Caco-2 (cell line): ENCODE measurements at regions not wholly inside any gene's neighbourhood (a gene's known extent, or its start where the extent isn't known, plus 50 kb on each side); places are given as distances from the start of the nearest gene placed in this dataset.
A peak's percentile ranks its signal among the peaks of the same experiment; 100 is the strongest.

Experiments used
- BruUV-seq: library from RNA; stranded (reverse); fragments of 400-500 nt; replicated peaks from 2 replicates; lab custom pipeline; 2021; lab: Mats Ljungman, UMichigan
- CTCF ChIA-PET: fragments of 300-600 bp; sonication (Branson Sonifier 250); formaldehyde crosslinking; loops from one replicate; lab custom pipeline; 2022; ENCODE audit warnings: antibody characterized with exemption; lab: Charles Lee
- POLR2A ChIA-PET: fragments of 300-600 bp; sonication (Branson Sonifier 250); formaldehyde crosslinking; loops from one replicate; lab custom pipeline; 2022; ENCODE audit warnings: antibody characterized with exemption; lab: Charles Lee
- DNase-seq, 2 experiments: peaks; one replicate each; pipeline versions ENCODE4 v3.0.0 to v3.0.0-alpha.2; 2020 to 2022
- H3K27me3 ChIP-seq: replicated peaks from 2 replicates; pipeline ENCODE4 v1.6.0; 2011; ENCODE audit warnings: low read length; ENCODE audit not compliant: control insufficient read depth, insufficient read depth
- H3K36me3 ChIP-seq: 2 replicates; pipeline ENCODE4 v1.5.1; 2011; ENCODE audit warnings: low read length; ENCODE audit not compliant: control insufficient read depth, insufficient read depth
- H3K4me1 ChIP-seq: fragments of 250-450 bp; sonication (Bioruptor Pico); 2 replicates; pipeline ENCODE4 v1.5.1; 2020; ENCODE audit warnings: mild to moderate bottlenecking
- H3K4me3 ChIP-seq: 2 replicates; pipeline ENCODE4 v1.5.1; 2011; ENCODE audit warnings: low read depth, mild to moderate bottlenecking, control low read depth, low read length
- H3K9me3 ChIP-seq: fragments of 250-450 bp; sonication (Bioruptor Pico); 2 replicates; pipeline ENCODE4 v1.5.1; 2020; ENCODE audit warnings: mild to moderate bottlenecking, moderate library complexity
- H3K27ac Mint-ChIP-seq: one replicate; pipeline ENCODE4 v1.8.0; 2022; ENCODE audit warnings: mixed read lengths; ENCODE audit not compliant: unreplicated experiment
- H3K27me3 Mint-ChIP-seq: one replicate; pipeline ENCODE4 v1.8.0; 2022; ENCODE audit warnings: mixed read lengths; ENCODE audit not compliant: insufficient read depth, unreplicated experiment
- H3K36me3 Mint-ChIP-seq: one replicate; pipeline ENCODE4 v1.8.0; 2022; ENCODE audit warnings: mild to moderate bottlenecking, mixed read lengths; ENCODE audit not compliant: insufficient read depth, unreplicated experiment
- H3K4me1 Mint-ChIP-seq: one replicate; pipeline ENCODE4 v1.8.0; 2022; ENCODE audit warnings: low read depth, mixed read lengths; ENCODE audit not compliant: unreplicated experiment
- H3K4me3 Mint-ChIP-seq: one replicate; pipeline ENCODE4 v1.8.0; 2022; ENCODE audit warnings: mild to moderate bottlenecking, moderate library complexity, mixed read lengths; ENCODE audit not compliant: unreplicated experiment
- H3K9me3 Mint-ChIP-seq: one replicate; pipeline ENCODE4 v1.8.0; 2022; ENCODE audit warnings: mixed read lengths; ENCODE audit not compliant: unreplicated experiment
- CTCF ChIP-seq, 2 experiments: fragments of 200-600 bp in 1 of 2; IDR thresholded peaks; 1 replicate in 1 of 2; 2 replicates in 1 of 2; pipeline versions ENCODE4 v1.5.1 to v1.8.0; 2011 to 2022; ENCODE audit warnings: antibody characterized with exemption in 1 of 2, control low read depth in 1 of 2, inconsistent platforms in 1 of 2, low read depth in 1 of 2, low read length in 1 of 2, mild to moderate bottlenecking in 1 of 2, moderate library complexity in 1 of 2; ENCODE audit not compliant: insufficient read depth in 1 of 2, severe bottlenecking in 1 of 2, unreplicated experiment in 1 of 2
- intact Hi-C: fragments of 100-400 bp; cut with micrococcal nuclease; formaldehyde crosslinking; loops from one replicate; pipeline ENCODE4 v1.10.0; 2022; ENCODE audit not compliant: unreplicated experiment

DNA sequence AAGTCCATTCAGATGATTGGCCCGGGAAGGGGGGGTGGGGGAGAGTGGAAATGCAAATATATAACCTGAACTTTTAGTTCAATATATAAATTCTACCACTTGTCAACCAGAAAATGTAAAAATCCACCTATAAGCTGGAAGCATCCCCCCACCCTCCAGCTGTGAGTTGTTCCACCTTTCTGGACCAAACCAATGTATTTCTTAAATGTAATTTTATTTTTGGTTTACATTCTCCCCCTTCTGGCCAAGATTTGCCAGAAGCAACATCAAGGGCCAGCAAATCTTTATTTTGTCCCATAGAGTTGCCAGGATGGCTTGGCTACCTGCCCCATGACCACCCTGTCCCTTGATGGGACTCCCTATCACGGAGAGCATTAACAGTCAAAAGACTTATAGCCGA, 545.7 kb downstream of the TBL1XR1 start:
- Mint-ChIP-seq H3K9me3 (no peaks in the 10 kb centered on the region), H3K27ac (no peak overlapping the region), H3K4me3 (no peak overlapping the region), H3K36me3 (no peaks in the 10 kb centered on the region), H3K27me3 (no peaks in the 10 kb centered on the region), H3K4me1 (no peaks in the 10 kb centered on the region)
- Histone ChIP-seq H3K4me3 (no peak overlapping the region), H3K36me3 (no peaks in the 10 kb centered on the region), H3K9me3 (no peaks in the 10 kb centered on the region), H3K27me3 (no peaks in the 10 kb centered on the region), H3K4me1 (no peaks in the 10 kb centered on the region)
- no peak for TF ChIP-seq CTCF (IDR thresholded peaks at IDR 0.05; ENCODE audit: insufficient read depth in 1 of 2, low read depth in 1 of 2, low read length in 1 of 2, severe bottlenecking in 1 of 2, unreplicated experiment in 1 of 2)
- DNase-seq: no peak
- CTCF ChIA-PET: no interaction called here
- BruUV-seq: no TSS peak
- intact Hi-C loops: no loop called here
- POLR2A ChIA-PET: no interaction called here

GRCh38 chr3:176650478-176650877, 546.8 kb downstream of the TBL1XR1 start:
- Histone ChIP-seq H3K36me3 (no peaks in the 10 kb centered on the region), H3K9me3 (no peaks in the 10 kb centered on the region), H3K27me3 (no peaks in the 10 kb centered on the region), H3K4me3 (no peak overlapping the region), H3K4me1 (no peaks in the 10 kb centered on the region)
- Mint-ChIP-seq H3K36me3 (no peaks in the 10 kb centered on the region), H3K4me1 (no peaks in the 10 kb centered on the region), H3K4me3 (no peak overlapping the region), H3K9me3 (no peaks in the 10 kb centered on the region), H3K27ac (no peak overlapping the region), H3K27me3 (no peaks in the 10 kb centered on the region)
- intact Hi-C loops: no loop called here
- TF ChIP-seq CTCF (IDR thresholded peaks at IDR 0.05; ENCODE audit: insufficient read depth in 1 of 2, low read depth in 1 of 2, low read length in 1 of 2, severe bottlenecking in 1 of 2, unreplicated experiment in 1 of 2): peak in 1 of 2 experiments; percentile 8
- DNase-seq: no peak
- POLR2A ChIA-PET: no interaction called here
- CTCF ChIA-PET: interaction anchor here (0.6 kb wide), 2 partner anchors 205 to 237 kb away, joined by 4 to 9 read pairs; no protein-coding TSS in a partner anchor
- no TSS peak for BruUV-seq

DNA sequence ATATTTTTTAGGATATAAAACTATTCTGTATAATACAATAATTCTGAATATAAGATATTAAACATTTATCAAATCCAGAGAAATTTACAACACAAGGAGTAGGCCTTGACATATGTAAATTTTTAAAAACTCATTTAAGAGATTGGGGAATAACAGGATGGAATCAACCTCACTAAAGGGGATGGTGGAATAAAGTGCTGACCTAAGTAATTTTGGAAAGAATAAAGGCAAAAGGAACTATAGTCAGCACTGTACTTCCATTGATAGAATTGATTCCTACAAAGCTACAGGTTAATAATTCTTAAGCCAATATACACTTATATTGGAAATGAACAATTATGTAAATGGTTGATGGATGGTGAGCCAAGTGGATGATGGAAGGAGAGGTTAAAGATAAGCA, 549.3 kb downstream of the TBL1XR1 start:
- no peak overlapping the region for H3K4me3 ChIP-seq
- ChIA-PET CTCF (no interaction called here), POLR2A (no interaction called here)
- H3K9me3 ChIP-seq: no peaks in the 10 kb centered on the region
- no TSS peak for BruUV-seq
- Mint-ChIP-seq H3K27ac (no peak overlapping the region), H3K36me3 (no peaks in the 10 kb centered on the region), H3K9me3 (no peaks in the 10 kb centered on the region), H3K4me3 (no peak overlapping the region), H3K27me3 (no peaks in the 10 kb centered on the region), H3K4me1 (no peaks in the 10 kb centered on the region)
- no peaks in the 10 kb centered on the region for H3K36me3 ChIP-seq
- intact Hi-C loops: no loop called here
- H3K4me1 ChIP-seq: no peaks in the 10 kb centered on the region
- no peaks in the 10 kb centered on the region for H3K27me3 ChIP-seq
- no peak for TF ChIP-seq CTCF (IDR thresholded peaks at IDR 0.05; ENCODE audit: insufficient read depth in 1 of 2, low read depth in 1 of 2, low read length in 1 of 2, severe bottlenecking in 1 of 2, unreplicated experiment in 1 of 2)
- DNase-seq: no peak
